SK-N-SH (cell line): ENCODE measurements at regions not wholly inside any gene's neighbourhood (a gene's known extent, or its start where the extent isn't known, plus 50 kb on each side); places are given as distances from the start of the nearest gene placed in this dataset.

Experiments
- CTCF ChIA-PET: fragments of 300-600, 350-600 bp; formaldehyde crosslinking; extraction: SDS; loops from one replicate; lab custom pipeline; 2021; lab: Yijun Ruan, JAX
- POLR2A ChIA-PET: fragments of 350-600 bp; sonication (Branson Sonifier 250); formaldehyde crosslinking; extraction: SDS; loops from one replicate; lab custom pipeline; 2020; ENCODE audit warnings: antibody characterized with exemption, inconsistent platforms; lab: Yijun Ruan, JAX
- DNase-seq: peaks from one replicate; pipeline ENCODE4 v3.0.0; 2012
- H2AFZ ChIP-seq: fragments of 200-600 bp; sonication (generic); 2 replicates; pipeline ENCODE4 v1.8.1; 2016; ENCODE audit warnings: antibody characterized with exemption, mild to moderate bottlenecking, low read depth
- H3F3A ChIP-seq: fragments of 200-600 bp; sonication (generic); replicated peaks from 2 replicates; pipeline ENCODE3; 2016; ENCODE audit warnings: antibody characterized with exemption, mild to moderate bottlenecking; ENCODE audit not compliant: insufficient read depth
- H3K27ac ChIP-seq, 2 experiments: fragments of 200-500 bp in 1 of 2; fragments of 200-600 bp in 1 of 2; sonication (Bioruptor generic) in 1 of 2; sonication (generic), shearing (Covaris generic) in 1 of 2; 2 replicates each; pipeline versions ENCODE4 v1.5.1 to v1.6.1; 2014 to 2016; ENCODE audit warnings: low read depth in 2 of 2, inconsistent platforms in 1 of 2, low read length in 1 of 2, mild to moderate bottlenecking in 1 of 2, mixed read lengths in 1 of 2
- H3K27me3 ChIP-seq: fragments of 200-600 bp; sonication (generic), shearing (Covaris generic); 2 replicates; pipeline ENCODE4 v1.6.1; 2016; ENCODE audit warnings: mixed run types; ENCODE audit not compliant: insufficient read depth
- H3K36me3 ChIP-seq, 2 experiments: fragments of 200-500 bp in 1 of 2; fragments of 200-600 bp in 1 of 2; sonication (Bioruptor generic) in 1 of 2; sonication (generic) in 1 of 2; replicated peaks in 1 of 2; 2 replicates each; pipeline versions ENCODE3 to v1.5.1; 2014 to 2016; ENCODE audit warnings: low read length in 1 of 2, mild to moderate bottlenecking in 1 of 2; ENCODE audit not compliant: insufficient read depth in 2 of 2, control insufficient read depth in 1 of 2
- H3K4me1 ChIP-seq, 2 experiments: fragments of 200-500 bp in 1 of 2; fragments of 200-600 bp in 1 of 2; sonication (Bioruptor generic) in 1 of 2; sonication (generic), shearing (Covaris generic) in 1 of 2; 2 replicates each; pipeline versions ENCODE4 v1.5.1 to v1.6.1; 2014 to 2016; ENCODE audit warnings: low read depth in 1 of 2, low read length in 1 of 2, mixed run types in 1 of 2; ENCODE audit not compliant: insufficient read depth in 2 of 2, control insufficient read depth in 1 of 2
- H3K4me2 ChIP-seq: fragments of 200-600 bp; sonication (generic), shearing (Covaris generic); 2 replicates; pipeline ENCODE4 v1.6.1; 2017; ENCODE audit warnings: mixed run types
- H3K4me3 ChIP-seq, 2 experiments: fragments of 200-500 bp in 1 of 2; fragments of 200-600 bp in 1 of 2; sonication (Bioruptor generic) in 1 of 2; sonication (generic), shearing (Covaris generic) in 1 of 2; 2 replicates each; pipeline versions ENCODE4 v1.5.1 to v1.8.1; 2014 to 2016; ENCODE audit warnings: low read depth in 2 of 2, inconsistent platforms in 1 of 2, low read length in 1 of 2, mild to moderate bottlenecking in 1 of 2, mixed read lengths in 1 of 2, moderate library complexity in 1 of 2
- H3K79me2 ChIP-seq: fragments of 200-600 bp; sonication (generic); 2 replicates; pipeline ENCODE4 v1.8.1; 2017; ENCODE audit warnings: mild to moderate bottlenecking; ENCODE audit not compliant: insufficient read depth
- H3K9ac ChIP-seq: fragments of 200-600 bp; sonication (generic); 2 replicates; pipeline ENCODE4 v1.6.1; 2017; ENCODE audit warnings: mixed run types
- H3K9me2 ChIP-seq: fragments of 200-600 bp; sonication (generic); 2 replicates; pipeline ENCODE4 v1.6.1; 2017; ENCODE audit warnings: mixed run types
- H3K9me3 ChIP-seq: fragments of 200-600 bp; sonication (generic); 2 replicates; pipeline ENCODE4 v1.6.1; 2017; ENCODE audit warnings: mixed run types, mild to moderate bottlenecking, moderate library complexity
- H4K20me1 ChIP-seq: fragments of 200-600 bp; sonication (generic); 2 replicates; pipeline ENCODE4 v1.6.1; 2017; ENCODE audit warnings: mild to moderate bottlenecking, mixed run types; ENCODE audit not compliant: insufficient read depth
- ELF1 ChIP-seq: IDR thresholded peaks from 2 replicates; pipeline ENCODE4 v1.4.0; 2012
- EP300 ChIP-seq, 2 experiments: IDR thresholded peaks; 2 replicates each; pipeline versions ENCODE4 v1.4.0 to v1.6.1; 2012; ENCODE audit warnings: borderline replicate concordance in 1 of 2, low read depth in 1 of 2, low read length in 1 of 2
- FOSL2 ChIP-seq: IDR thresholded peaks from 2 replicates; pipeline ENCODE4 v1.4.0; 2012; ENCODE audit warnings: low read depth, mild to moderate bottlenecking, moderate library complexity, borderline replicate concordance
- FOXJ3 ChIP-seq: sonication (generic); formaldehyde crosslinking; IDR thresholded peaks from 2 replicates; pipeline ENCODE4 v1.5.1; 2020; ENCODE audit warnings: mild to moderate bottlenecking, missing genetic modification reagents
- NFIC ChIP-seq: IDR thresholded peaks from 2 replicates; pipeline ENCODE4 v1.4.0; 2012; ENCODE audit warnings: borderline replicate concordance
- NRF1 ChIP-seq: IDR thresholded peaks from 2 replicates; pipeline ENCODE4 v1.6.1; 2012; ENCODE audit warnings: low read depth, mild to moderate bottlenecking, low read length
- RXRA ChIP-seq: IDR thresholded peaks from 2 replicates; pipeline ENCODE4 v1.4.0; 2012; ENCODE audit warnings: low read depth, mild to moderate bottlenecking, borderline replicate concordance
- TCF12 ChIP-seq: IDR thresholded peaks from 2 replicates; pipeline ENCODE4 v1.4.0; 2012
- USF1 ChIP-seq: IDR thresholded peaks from 2 replicates; pipeline ENCODE4 v1.4.0; 2012; ENCODE audit warnings: low read depth, borderline replicate concordance
- YY1 ChIP-seq: IDR thresholded peaks from 2 replicates; pipeline ENCODE4 v1.4.0; 2012; ENCODE audit warnings: low read depth, mild to moderate bottlenecking
- WGBS: methylation state at CpG from one replicate; pipeline ENCODE4 v1.1.6; 2017; ENCODE audit warnings: low lambda C conversion rate; 5-methylcytosine and 5-hydroxymethylcytosine counted together
- TF ChIP-seq, protein P1 (sequence below): fragments of 150-350 bp; IDR thresholded peaks from 2 replicates; pipeline ENCODE4 v1.6.1; 2017; ENCODE audit warnings: antibody characterized with exemption, low read length, low read depth, borderline replicate concordance
- TF ChIP-seq, protein P2 (sequence below): fragments of 150-350 bp; IDR thresholded peaks from 2 replicates; pipeline ENCODE4 v1.6.1; 2016; ENCODE audit warnings: mild to moderate bottlenecking, low read depth, low read length

DNA sequence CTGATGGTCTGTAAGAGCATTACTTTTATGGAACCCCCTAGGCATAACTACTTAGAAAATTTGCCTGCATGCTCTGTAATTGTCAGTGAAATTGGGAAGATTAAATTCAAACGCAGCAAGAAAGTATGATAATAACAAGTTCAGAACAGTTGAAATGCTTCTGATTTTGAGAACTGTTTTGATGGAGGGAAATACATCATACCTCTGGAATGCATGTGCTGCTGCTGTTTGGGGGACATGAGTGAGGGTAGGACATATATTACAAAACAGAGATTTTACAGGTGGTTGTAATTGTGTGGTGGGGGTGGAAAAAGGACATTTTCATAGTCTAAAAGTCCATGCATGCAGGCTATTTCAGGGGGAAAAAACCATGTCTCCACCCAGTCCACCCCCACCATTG, 135.0 kb upstream of the DPH6 start:
- Histone ChIP-seq H3K4me3 (no peak overlapping the region), H3K9me3 (no peaks in the 10 kb centered on the region), H3F3A (no peaks in the 10 kb centered on the region), H3K36me3 (no peaks in the 10 kb centered on the region), H3K79me2 (no peaks in the 10 kb centered on the region), H3K9me2 (no peaks in the 10 kb centered on the region), H3K4me2 (no peak overlapping the region), H3K4me1 (peaks cover 0 to 5% of the 10 kb centered on the region in 2 experiments; a peak in 2 of 4 replicates), H3K27ac (peak overlapping the region in 1 of 2 experiments; percentile 22; a peak in 1 of 4 replicates), H3K27me3 (no peaks in the 10 kb centered on the region), H3K9ac (no peak overlapping the region), H4K20me1 (no peaks in the 10 kb centered on the region), H2AFZ (no peak overlapping the region)
- ChIA-PET CTCF (no interaction called here), POLR2A (no interaction called here)
- TF ChIP-seq YY1 (no peak), TCF12 (peak; percentile 24), RXRA (no peak), USF1 (no peak), NFIC (no peak), ELF1 (no peak)
- TF ChIP-seq, protein P1, sequence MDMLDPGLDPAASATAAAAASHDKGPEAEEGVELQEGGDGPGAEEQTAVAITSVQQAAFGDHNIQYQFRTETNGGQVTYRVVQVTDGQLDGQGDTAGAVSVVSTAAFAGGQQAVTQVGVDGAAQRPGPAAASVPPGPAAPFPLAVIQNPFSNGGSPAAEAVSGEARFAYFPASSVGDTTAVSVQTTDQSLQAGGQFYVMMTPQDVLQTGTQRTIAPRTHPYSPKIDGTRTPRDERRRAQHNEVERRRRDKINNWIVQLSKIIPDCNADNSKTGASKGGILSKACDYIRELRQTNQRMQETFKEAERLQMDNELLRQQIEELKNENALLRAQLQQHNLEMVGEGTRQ: no peak
- TF ChIP-seq, protein P2, sequence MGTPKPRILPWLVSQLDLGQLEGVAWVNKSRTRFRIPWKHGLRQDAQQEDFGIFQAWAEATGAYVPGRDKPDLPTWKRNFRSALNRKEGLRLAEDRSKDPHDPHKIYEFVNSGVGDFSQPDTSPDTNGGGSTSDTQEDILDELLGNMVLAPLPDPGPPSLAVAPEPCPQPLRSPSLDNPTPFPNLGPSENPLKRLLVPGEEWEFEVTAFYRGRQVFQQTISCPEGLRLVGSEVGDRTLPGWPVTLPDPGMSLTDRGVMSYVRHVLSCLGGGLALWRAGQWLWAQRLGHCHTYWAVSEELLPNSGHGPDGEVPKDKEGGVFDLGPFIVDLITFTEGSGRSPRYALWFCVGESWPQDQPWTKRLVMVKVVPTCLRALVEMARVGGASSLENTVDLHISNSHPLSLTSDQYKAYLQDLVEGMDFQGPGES: no peak
- WGBS: 22% methylated on average over 1 of the region's 1 CpG
- DNase-seq: no peak

GRCh38 chr15:35686347-35686746, 140.4 kb upstream of the DPH6 start:
- Histone ChIP-seq H3F3A (no peaks in the 10 kb centered on the region), H3K9me3 (no peaks in the 10 kb centered on the region), H3K79me2 (no peaks in the 10 kb centered on the region), H3K4me3 (no peak overlapping the region), H2AFZ (no peak overlapping the region), H3K9ac (no peak overlapping the region), H3K27me3 (no peaks in the 10 kb centered on the region), H3K27ac (no peak overlapping the region), H4K20me1 (no peaks in the 10 kb centered on the region), H3K4me1 (no peaks in the 10 kb centered on the region; a peak in 2 of 4 replicates), H3K4me2 (no peak overlapping the region), H3K36me3 (no peaks in the 10 kb centered on the region), H3K9me2 (no peaks in the 10 kb centered on the region)
- CTCF ChIA-PET: interaction anchor here (1.2 to 1.3 kb wide), 2 partner anchors 10 to 12 kb away, joined by 4 to 5 read pairs; no protein-coding TSS in a partner anchor
- POLR2A ChIA-PET: no interaction called here
- DNase-seq: no peak
- WGBS: 64% methylated on average over 1 of the region's 1 CpG
- TF ChIP-seq ELF1: no peak
- no peak for TF ChIP-seq NFIC
- TF ChIP-seq FOXJ3: no peak
- no peak for TF ChIP-seq FOSL2
- no peak for TF ChIP-seq NRF1
- TF ChIP-seq EP300 (IDR thresholded peaks at IDR 0.05; ENCODE audit: borderline replicate concordance in 1 of 2, low read depth in 1 of 2, low read length in 1 of 2): no peak
